Trophoblast cell (in vitro differentiated cells and primary cell): ENCODE measurements at regions not wholly inside any gene's neighbourhood (a gene's known extent, or its start where the extent isn't known, plus 50 kb on each side); places are given as distances from the start of the nearest gene placed in this dataset.

Experiments used
- DNase-seq, 2 donors: peaks; one replicate each; pipeline ENCODE4 v3.0.0-alpha.2; 2016
- H2AFZ ChIP-seq: 2 replicates; pipeline ENCODE4 v1.6.1; 2013; ENCODE audit warnings: low read length, moderate library complexity, mild to moderate bottlenecking; ENCODE audit not compliant: insufficient read depth, poor library complexity
- H2AK5ac ChIP-seq: 2 replicates; pipeline ENCODE4 v1.6.1; 2013; ENCODE audit warnings: mild to moderate bottlenecking, low read length
- H2BK120ac ChIP-seq: 2 replicates; pipeline ENCODE4 v1.6.1; 2013; ENCODE audit warnings: low read length, mild to moderate bottlenecking, moderate library complexity; ENCODE audit not compliant: insufficient read depth, poor library complexity
- H2BK12ac ChIP-seq: 2 replicates; pipeline ENCODE4 v1.6.1; 2013; ENCODE audit warnings: mild to moderate bottlenecking, low read length, moderate library complexity
- H2BK5ac ChIP-seq: 2 replicates; pipeline ENCODE4 v1.6.1; 2013; ENCODE audit warnings: low read length, low read depth, moderate library complexity, mild to moderate bottlenecking; ENCODE audit not compliant: poor library complexity
- H3K14ac ChIP-seq: 2 replicates; pipeline ENCODE4 v1.6.1; 2013; ENCODE audit warnings: mild to moderate bottlenecking, low read length
- H3K18ac ChIP-seq: 2 replicates; pipeline ENCODE4 v1.6.1; 2013; ENCODE audit warnings: mild to moderate bottlenecking, low read length
- H3K23ac ChIP-seq: 2 replicates; pipeline ENCODE4 v1.6.1; 2013; ENCODE audit warnings: low read length
- H3K27ac ChIP-seq: 2 replicates; pipeline ENCODE4 v1.5.1; 2013; ENCODE audit warnings: low read depth, mild to moderate bottlenecking, inconsistent platforms, low read length, moderate library complexity
- H3K27me3 ChIP-seq: 2 replicates; pipeline ENCODE4 v1.6.1; 2013; ENCODE audit warnings: inconsistent platforms, mild to moderate bottlenecking, low read length, moderate library complexity; ENCODE audit not compliant: insufficient read depth
- H3K36me3 ChIP-seq, 2 experiments: 1 replicate in 1 of 2; 2 replicates in 1 of 2; pipeline ENCODE4 v1.6.1; 2013; ENCODE audit warnings: low read length in 2 of 2, mild to moderate bottlenecking in 2 of 2, moderate library complexity in 1 of 2; ENCODE audit not compliant: insufficient read depth in 2 of 2, control insufficient read depth in 1 of 2
- H3K4ac ChIP-seq: 2 replicates; pipeline ENCODE4 v1.6.1; 2013; ENCODE audit warnings: low read depth, mild to moderate bottlenecking, low read length, moderate library complexity
- H3K4me1 ChIP-seq, 2 experiments: 1 replicate in 1 of 2; 2 replicates in 1 of 2; pipeline ENCODE4 v1.6.1; 2013; ENCODE audit warnings: low read length in 2 of 2, mild to moderate bottlenecking in 2 of 2, moderate library complexity in 1 of 2; ENCODE audit not compliant: insufficient read depth in 2 of 2, control insufficient read depth in 1 of 2
- H3K4me2 ChIP-seq: 2 replicates; pipeline ENCODE4 v1.6.1; 2013; ENCODE audit warnings: inconsistent platforms, mild to moderate bottlenecking, low read length, moderate library complexity
- H3K4me3 ChIP-seq: 2 replicates; pipeline ENCODE4 v1.5.1; 2013; ENCODE audit warnings: mild to moderate bottlenecking, low read depth, low read length, inconsistent platforms
- H3K79me1 ChIP-seq: one replicate; pipeline ENCODE4 v1.6.1; 2013; ENCODE audit warnings: low read length
- H3K79me2 ChIP-seq: 2 replicates; pipeline ENCODE4 v1.6.1; 2013; ENCODE audit warnings: low read length, mild to moderate bottlenecking; ENCODE audit not compliant: control insufficient read depth, insufficient read depth, poor library complexity
- H3K9ac ChIP-seq: 2 replicates; pipeline ENCODE4 v1.6.1; 2013; ENCODE audit warnings: mild to moderate bottlenecking, low read length
- H3K9me3 ChIP-seq: 2 replicates; pipeline ENCODE4 v1.6.1; 2013; ENCODE audit warnings: low read depth, mild to moderate bottlenecking, control low read depth, inconsistent platforms, low read length; ENCODE audit not compliant: insufficient read depth
- H4K12ac ChIP-seq: 2 replicates; pipeline ENCODE4 v1.6.1; 2013; ENCODE audit warnings: low read depth, mild to moderate bottlenecking, low read length, moderate library complexity
- H4K8ac ChIP-seq: 2 replicates; pipeline ENCODE4 v1.6.1; 2013; ENCODE audit warnings: low read depth, mild to moderate bottlenecking, low read length, moderate library complexity
- H4K91ac ChIP-seq: one replicate; pipeline ENCODE4 v1.6.1; 2013; ENCODE audit warnings: low read depth, mild to moderate bottlenecking, low read length, moderate library complexity
- WGBS: extraction: QIAGEN DNeasy Blood & Tissue Kit; methylation state at CpG from one replicate; pipeline ENCODE4 v1.1.7; 2013; ENCODE audit warnings: missing lambda C conversion rate; ENCODE audit not compliant: insufficient read length, insufficient coverage; ENCODE audit errors: extremely low coverage; 5-methylcytosine and 5-hydroxymethylcytosine counted together

GRCh38 chr13:106306748-106307277 is 228.6 kb downstream of the EFNB2 start:
- Histone ChIP-seq H2BK120ac (no peak overlapping the region), H4K91ac (no peak overlapping the region), H4K12ac (no peak overlapping the region), H2AK5ac (no peak overlapping the region), H3K36me3 (no peaks in the 10 kb centered on the region), H2BK12ac (no peak overlapping the region), H3K9me3 (peaks cover 1% of the 10 kb centered on the region), H3K9ac (no peak overlapping the region), H3K23ac (no peak overlapping the region), H3K4me1 (no peaks in the 10 kb centered on the region), H3K14ac (no peak overlapping the region), H4K8ac (no peak overlapping the region), H3K4me2 (no peak overlapping the region), H3K27me3 (no peaks in the 10 kb centered on the region), H3K4ac (no peak overlapping the region), H3K4me3 (no peak overlapping the region), H2AFZ (no peak overlapping the region), H3K18ac (no peak overlapping the region), H3K79me1 (no peaks in the 10 kb centered on the region), H3K27ac (no peak overlapping the region), H3K79me2 (no peaks in the 10 kb centered on the region), H2BK5ac (no peak overlapping the region)
- no CpG with 5 or more reads among the region's 6 CpGs for WGBS
- DNase-seq: no peak

GRCh38 chr13:106302843-106303242 is 232.6 kb downstream of the EFNB2 start:
- DNase-seq: no peak
- H4K91ac ChIP-seq: no peak overlapping the region
- no peak overlapping the region for H3K27ac ChIP-seq
- H3K27me3 ChIP-seq: no peaks in the 10 kb centered on the region
- H4K12ac ChIP-seq: no peak overlapping the region
- H3K79me1 ChIP-seq: no peaks in the 10 kb centered on the region
- H2BK12ac ChIP-seq: no peak overlapping the region
- H3K4me2 ChIP-seq: no peak overlapping the region
- no peak overlapping the region for H3K4ac ChIP-seq
- no peak overlapping the region for H2AFZ ChIP-seq
- WGBS: no CpG with 5 or more reads among the region's 2 CpGs
- no peak overlapping the region for H2AK5ac ChIP-seq
- H3K14ac ChIP-seq: no peak overlapping the region
- H3K9ac ChIP-seq: no peak overlapping the region
- peaks cover 1% of the 10 kb centered on the region for H3K9me3 ChIP-seq
- H3K4me3 ChIP-seq: no peak overlapping the region
- H2BK5ac ChIP-seq: no peak overlapping the region
- H4K8ac ChIP-seq: no peak overlapping the region
- H3K36me3 ChIP-seq: no peaks in the 10 kb centered on the region
- no peaks in the 10 kb centered on the region for H3K4me1 ChIP-seq
- H2BK120ac ChIP-seq: no peak overlapping the region
- H3K18ac ChIP-seq: no peak overlapping the region
- H3K79me2 ChIP-seq: no peaks in the 10 kb centered on the region
- no peak overlapping the region for H3K23ac ChIP-seq

GRCh38 chr13:106302011-106302410 is 233.5 kb downstream of the EFNB2 start:
- H3K4ac ChIP-seq: no peak overlapping the region
- H3K79me1 ChIP-seq: no peaks in the 10 kb centered on the region
- no peak overlapping the region for H2AFZ ChIP-seq
- no peaks in the 10 kb centered on the region for H3K4me1 ChIP-seq
- H2BK120ac ChIP-seq: no peak overlapping the region
- H4K12ac ChIP-seq: no peak overlapping the region
- no CpG with 5 or more reads among the region's 1 CpG for WGBS
- H3K18ac ChIP-seq: no peak overlapping the region
- no peak overlapping the region for H3K4me3 ChIP-seq
- no peaks in the 10 kb centered on the region for H3K27me3 ChIP-seq
- no peak overlapping the region for H3K23ac ChIP-seq
- H3K36me3 ChIP-seq: no peaks in the 10 kb centered on the region
- DNase-seq: no peak
- no peak overlapping the region for H2AK5ac ChIP-seq
- H3K9ac ChIP-seq: no peak overlapping the region
- H3K79me2 ChIP-seq: no peaks in the 10 kb centered on the region
- H3K27ac ChIP-seq: no peak overlapping the region
- H4K8ac ChIP-seq: no peak overlapping the region
- no peak overlapping the region for H3K4me2 ChIP-seq
- H2BK5ac ChIP-seq: no peak overlapping the region
- H2BK12ac ChIP-seq: no peak overlapping the region
- H4K91ac ChIP-seq: no peak overlapping the region
- H3K9me3 ChIP-seq: peaks cover 1% of the 10 kb centered on the region
- no peak overlapping the region for H3K14ac ChIP-seq

GRCh38 chr13:106299621-106300020 is 235.8 kb downstream of the EFNB2 start:
- Histone ChIP-seq H3K27ac (no peak overlapping the region), H3K18ac (no peak overlapping the region), H3K4me2 (no peak overlapping the region), H3K4me1 (no peaks in the 10 kb centered on the region), H2AK5ac (no peak overlapping the region), H2BK5ac (no peak overlapping the region), H3K27me3 (no peaks in the 10 kb centered on the region), H3K4me3 (no peak overlapping the region), H2BK120ac (no peak overlapping the region), H3K9me3 (peaks cover 3% of the 10 kb centered on the region), H3K79me2 (no peaks in the 10 kb centered on the region), H3K14ac (no peak overlapping the region), H3K9ac (no peak overlapping the region), H3K23ac (no peak overlapping the region), H4K8ac (no peak overlapping the region), H3K79me1 (no peaks in the 10 kb centered on the region), H4K91ac (no peak overlapping the region), H3K36me3 (no peaks in the 10 kb centered on the region), H3K4ac (no peak overlapping the region), H2AFZ (no peak overlapping the region), H4K12ac (no peak overlapping the region), H2BK12ac (no peak overlapping the region)
- WGBS: no CpG with 5 or more reads among the region's 5 CpGs
- DNase-seq: no peak
